ENCODE measurements at regions not wholly inside any gene's neighbourhood (a gene's known extent, or its start where the extent isn't known, plus 50 kb on each side); places are given as distances from the start of the nearest gene placed in this dataset.
A peak's percentile ranks its signal among the peaks of the same experiment; 100 is the strongest.

DNA sequence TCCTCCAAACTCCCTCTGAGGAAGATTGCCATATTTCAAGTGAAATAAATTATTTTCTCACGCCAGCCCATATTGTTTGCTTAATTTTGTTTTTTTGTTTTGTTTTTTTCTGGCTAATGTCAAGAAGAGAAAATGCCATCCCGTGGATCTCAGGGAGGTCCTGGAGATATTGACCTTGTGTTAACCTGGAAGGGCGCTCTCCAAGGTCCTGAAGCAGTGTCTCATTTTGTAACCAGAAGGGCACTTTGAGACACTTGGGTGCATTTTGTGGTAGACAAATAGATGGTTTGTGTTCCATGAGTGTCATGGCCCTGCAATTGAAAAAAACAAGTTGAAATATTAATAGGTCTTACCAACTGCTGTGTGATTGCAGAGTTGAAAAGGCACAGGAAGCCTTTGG, 268.9 kb downstream of the SUDS3 start:
- CTCF ChIA-PET: no interaction called here
- H3K4me1 Mint-ChIP-seq (ENCODE audit: low read depth, unreplicated experiment): no peaks in the 10 kb centered on the region
- intact Hi-C loops (cut with micrococcal nuclease; ENCODE audit: unreplicated experiment): no loop called here
- peak; percentile 18 for DNase-seq
- H3K27me3 Mint-ChIP-seq (ENCODE audit: unreplicated experiment): no peaks in the 10 kb centered on the region
- no peaks in the 10 kb centered on the region for H3K36me3 Mint-ChIP-seq (ENCODE audit: insufficient read depth, unreplicated experiment)
- BruUV-seq (replicated peaks): no TSS peak
- H3K9me3 Mint-ChIP-seq (ENCODE audit: low read depth, unreplicated experiment): no peaks in the 10 kb centered on the region
- no peak overlapping the region for H3K4me3 Mint-ChIP-seq (ENCODE audit: low read depth, unreplicated experiment)
- TF ChIP-seq, protein P1, sequence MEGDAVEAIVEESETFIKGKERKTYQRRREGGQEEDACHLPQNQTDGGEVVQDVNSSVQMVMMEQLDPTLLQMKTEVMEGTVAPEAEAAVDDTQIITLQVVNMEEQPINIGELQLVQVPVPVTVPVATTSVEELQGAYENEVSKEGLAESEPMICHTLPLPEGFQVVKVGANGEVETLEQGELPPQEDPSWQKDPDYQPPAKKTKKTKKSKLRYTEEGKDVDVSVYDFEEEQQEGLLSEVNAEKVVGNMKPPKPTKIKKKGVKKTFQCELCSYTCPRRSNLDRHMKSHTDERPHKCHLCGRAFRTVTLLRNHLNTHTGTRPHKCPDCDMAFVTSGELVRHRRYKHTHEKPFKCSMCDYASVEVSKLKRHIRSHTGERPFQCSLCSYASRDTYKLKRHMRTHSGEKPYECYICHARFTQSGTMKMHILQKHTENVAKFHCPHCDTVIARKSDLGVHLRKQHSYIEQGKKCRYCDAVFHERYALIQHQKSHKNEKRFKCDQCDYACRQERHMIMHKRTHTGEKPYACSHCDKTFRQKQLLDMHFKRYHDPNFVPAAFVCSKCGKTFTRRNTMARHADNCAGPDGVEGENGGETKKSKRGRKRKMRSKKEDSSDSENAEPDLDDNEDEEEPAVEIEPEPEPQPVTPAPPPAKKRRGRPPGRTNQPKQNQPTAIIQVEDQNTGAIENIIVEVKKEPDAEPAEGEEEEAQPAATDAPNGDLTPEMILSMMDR (IDR thresholded peaks at IDR 0.05; ENCODE audit: unreplicated experiment): no peak
- no peak overlapping the region for H3K27ac Mint-ChIP-seq (ENCODE audit: unreplicated experiment)

DNA sequence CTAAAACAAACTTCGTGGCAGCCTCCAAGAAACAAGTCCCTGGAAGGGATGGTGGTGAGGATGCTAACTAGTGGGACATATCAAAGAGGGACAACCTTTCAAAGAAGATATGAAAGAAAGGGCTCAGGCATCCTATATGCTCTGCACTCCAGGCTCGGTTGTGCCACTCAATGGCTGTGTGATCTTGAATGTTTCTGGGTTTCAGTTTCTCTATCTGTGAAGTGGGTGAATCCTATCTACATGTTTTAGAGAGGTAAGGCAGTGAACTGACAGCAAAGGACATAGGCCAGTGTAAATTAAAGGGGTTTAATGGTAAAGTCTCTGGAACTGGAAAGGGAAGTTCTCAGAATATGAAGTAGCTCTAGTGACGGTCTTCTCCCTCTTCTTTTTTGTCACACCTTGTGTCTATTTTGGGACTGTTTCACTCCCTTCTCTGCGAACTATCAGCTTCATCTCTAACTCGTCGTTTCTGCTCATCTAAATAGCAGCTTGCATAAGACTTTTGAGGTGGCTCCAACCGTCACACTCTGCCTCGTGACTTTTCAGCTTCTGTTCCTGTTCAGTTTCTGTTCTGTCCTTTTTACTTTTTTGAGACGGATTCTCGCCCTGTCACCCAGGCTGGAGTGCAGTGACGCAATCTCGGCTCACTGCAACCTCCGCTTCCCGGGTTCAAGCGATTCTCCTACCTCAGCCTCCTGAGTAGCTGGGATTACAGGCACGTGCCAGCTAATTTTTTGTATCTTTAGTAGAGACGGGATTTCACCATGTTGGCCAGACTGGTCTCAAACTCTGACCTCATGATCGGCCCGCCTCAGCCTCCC, 273.6 kb downstream of the SUDS3 start:
- Mint-ChIP-seq H3K36me3 (ENCODE audit: insufficient read depth, unreplicated experiment) (no peaks in the 10 kb centered on the region), H3K27ac (ENCODE audit: unreplicated experiment) (no peak overlapping the region), H3K4me1 (ENCODE audit: low read depth, unreplicated experiment) (no peaks in the 10 kb centered on the region), H3K27me3 (ENCODE audit: unreplicated experiment) (no peaks in the 10 kb centered on the region), H3K4me3 (ENCODE audit: low read depth, unreplicated experiment) (no peak overlapping the region), H3K9me3 (ENCODE audit: low read depth, unreplicated experiment) (no peaks in the 10 kb centered on the region)
- no peak for DNase-seq
- intact Hi-C loops (cut with micrococcal nuclease; ENCODE audit: unreplicated experiment): no loop called here
- TF ChIP-seq, protein P1 (IDR thresholded peaks at IDR 0.05; ENCODE audit: unreplicated experiment): no peak
- no TSS peak for BruUV-seq (replicated peaks)
- CTCF ChIA-PET: no interaction called here

DNA sequence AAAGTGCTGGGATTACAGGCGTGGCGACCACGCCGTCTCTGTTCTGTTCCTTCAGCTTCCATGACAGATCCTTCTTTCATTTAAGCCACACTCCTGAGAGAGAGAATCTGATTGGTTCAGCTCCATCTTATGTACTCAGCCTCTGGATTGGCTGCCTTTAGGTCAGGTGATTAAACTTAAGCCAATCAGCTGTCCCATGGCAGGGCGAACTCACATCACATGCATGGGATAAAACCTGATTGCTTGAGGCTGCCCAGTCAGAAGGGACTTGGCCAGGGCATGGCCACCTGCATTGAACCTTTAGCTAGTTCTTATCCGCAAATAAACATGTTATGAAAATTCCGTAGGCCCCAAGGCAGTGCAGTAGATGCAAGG, 274.2 kb downstream of the SUDS3 start:
- H3K9me3 Mint-ChIP-seq (ENCODE audit: low read depth, unreplicated experiment): no peaks in the 10 kb centered on the region
- H3K27ac Mint-ChIP-seq (ENCODE audit: unreplicated experiment): no peak overlapping the region
- DNase-seq: no peak
- CTCF ChIA-PET: no interaction called here
- TF ChIP-seq, protein P1 (IDR thresholded peaks at IDR 0.05; ENCODE audit: unreplicated experiment): no peak
- BruUV-seq (replicated peaks): no TSS peak
- intact Hi-C loops (cut with micrococcal nuclease; ENCODE audit: unreplicated experiment): no loop called here
- H3K27me3 Mint-ChIP-seq (ENCODE audit: unreplicated experiment): no peaks in the 10 kb centered on the region
- H3K4me1 Mint-ChIP-seq (ENCODE audit: low read depth, unreplicated experiment): no peaks in the 10 kb centered on the region
- no peaks in the 10 kb centered on the region for H3K36me3 Mint-ChIP-seq (ENCODE audit: insufficient read depth, unreplicated experiment)
- H3K4me3 Mint-ChIP-seq (ENCODE audit: low read depth, unreplicated experiment): no peak overlapping the region

DNA sequence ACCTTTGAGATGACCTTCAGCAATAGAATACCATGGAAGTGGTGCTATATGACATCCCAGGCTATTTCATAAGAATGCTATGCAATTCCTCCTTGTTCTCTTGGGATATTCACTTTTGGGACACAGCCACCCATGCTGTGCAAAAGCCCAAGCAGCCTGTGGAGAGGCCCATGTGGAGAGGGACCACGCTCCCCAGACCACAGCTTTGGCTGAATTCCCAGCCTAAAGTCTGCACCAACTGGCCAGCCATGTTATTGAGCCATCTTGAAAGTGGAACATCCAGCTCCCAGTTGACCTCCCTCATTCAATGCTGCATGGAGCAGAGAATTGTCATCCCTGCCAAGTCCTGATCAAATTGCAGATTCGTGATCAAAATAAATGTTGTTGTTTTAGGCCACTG, 275.1 kb downstream of the SUDS3 start:
- H3K27ac Mint-ChIP-seq (ENCODE audit: unreplicated experiment): no peak overlapping the region
- H3K9me3 Mint-ChIP-seq (ENCODE audit: low read depth, unreplicated experiment): no peaks in the 10 kb centered on the region
- H3K36me3 Mint-ChIP-seq (ENCODE audit: insufficient read depth, unreplicated experiment): no peaks in the 10 kb centered on the region
- intact Hi-C loops (cut with micrococcal nuclease; ENCODE audit: unreplicated experiment): no loop called here
- no peak for DNase-seq
- CTCF ChIA-PET: no interaction called here
- TF ChIP-seq, protein P1 (IDR thresholded peaks at IDR 0.05; ENCODE audit: unreplicated experiment): no peak
- no TSS peak for BruUV-seq (replicated peaks)
- no peaks in the 10 kb centered on the region for H3K4me1 Mint-ChIP-seq (ENCODE audit: low read depth, unreplicated experiment)
- no peaks in the 10 kb centered on the region for H3K27me3 Mint-ChIP-seq (ENCODE audit: unreplicated experiment)
- H3K4me3 Mint-ChIP-seq (ENCODE audit: low read depth, unreplicated experiment): no peak overlapping the region

All from Calu3 (cell line).